C4-2B (cell line): ENCODE measurements at regions not wholly inside any gene's neighbourhood (a gene's known extent, or its start where the extent isn't known, plus 50 kb on each side); places are given as distances from the start of the nearest gene placed in this dataset.

ENCODE experiments used
- CTCF ChIP-seq: fragments of 450-650 bp; conservative IDR thresholded peaks from 2 replicates; pipeline ENCODE4 v1.5.1; 2017; ENCODE audit warnings: mild to moderate bottlenecking
- ZFX ChIP-seq: fragments of 450-650 bp; IDR thresholded peaks from 2 replicates; pipeline ENCODE4 v1.6.1; 2017

DNA sequence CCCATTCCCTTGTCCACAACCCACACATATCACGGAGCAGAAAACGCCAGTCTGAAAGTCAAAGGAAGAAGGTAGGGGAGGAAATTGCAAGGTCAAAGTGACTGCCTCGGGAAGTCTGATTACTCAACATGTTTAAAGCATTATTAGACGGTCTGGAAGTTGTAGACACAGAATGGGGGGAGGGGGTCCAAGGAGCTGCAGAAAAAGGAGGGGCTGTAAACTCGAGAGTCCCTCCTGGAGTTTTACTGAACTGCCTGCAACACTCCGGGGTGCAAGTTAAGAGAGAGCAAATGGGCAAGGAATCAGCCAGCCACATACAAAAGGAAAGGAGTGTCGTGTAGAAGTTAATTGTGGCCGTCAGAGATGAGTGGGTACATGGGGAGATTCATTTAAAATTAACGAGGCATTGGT is 417.7 kb upstream of the JARID2 start:
- no peak for TF ChIP-seq CTCF
- no peak for TF ChIP-seq ZFX
